CD14-positive monocyte (primary cell): ENCODE measurements at regions not wholly inside any gene's neighbourhood (a gene's known extent, or its start where the extent isn't known, plus 50 kb on each side); places are given as distances from the start of the nearest gene placed in this dataset.

Experiments used
- DNase-seq, 3 donors: peaks; one replicate each; pipeline ENCODE4 v3.0.0-alpha.2; 2011 to 2022
- H2AFZ ChIP-seq: 2 replicates; pipeline ENCODE4 v1.6.0; 2012; ENCODE audit warnings: mild to moderate bottlenecking, low read depth, low read length, inconsistent platforms; ENCODE audit not compliant: insufficient read depth, poor library complexity, severe bottlenecking
- H3K27ac ChIP-seq, 2 donors: 1 replicate in 1 of 2; 2 replicates in 1 of 2; pipeline ENCODE4 v1.5.1; 2012 to 2013; ENCODE audit warnings: low read length in 2 of 2, control low read depth in 1 of 2, inconsistent platforms in 1 of 2, low read depth in 1 of 2, mild to moderate bottlenecking in 1 of 2
- H3K27me3 ChIP-seq, 2 donors: one replicate each; pipeline versions ENCODE4 v1.6.0 to v1.6.1; 2011 to 2013; ENCODE audit warnings: low read length in 2 of 2; ENCODE audit not compliant: control insufficient read depth in 2 of 2, insufficient read depth in 2 of 2
- H3K36me3 ChIP-seq, 2 donors: replicated peaks in 1 of 2; 1 replicate in 1 of 2; 2 replicates in 1 of 2; pipeline versions ENCODE4 v1.5.1 to v1.6.1; 2012 to 2013; ENCODE audit warnings: low read length in 2 of 2, control low read depth in 1 of 2, inconsistent platforms in 1 of 2, mild to moderate bottlenecking in 1 of 2; ENCODE audit not compliant: insufficient read depth in 2 of 2, control insufficient read depth in 1 of 2
- H3K4me1 ChIP-seq, 2 donors: 1 replicate in 1 of 2; 2 replicates in 1 of 2; pipeline versions ENCODE4 v1.5.1 to v1.6.1; 2012 to 2013; ENCODE audit warnings: low read length in 2 of 2, control low read depth in 1 of 2, inconsistent platforms in 1 of 2, mild to moderate bottlenecking in 1 of 2, moderate library complexity in 1 of 2; ENCODE audit not compliant: insufficient read depth in 2 of 2, control insufficient read depth in 1 of 2
- H3K4me2 ChIP-seq: replicated peaks from 2 replicates; pipeline ENCODE3; 2012; ENCODE audit warnings: low read length, moderate library complexity, mild to moderate bottlenecking; ENCODE audit not compliant: poor library complexity, severe bottlenecking; ENCODE audit errors: extremely low read depth
- H3K4me3 ChIP-seq, 3 experiments: fragments of 200-600 bp in 1 of 3; sonication (generic) in 1 of 3; replicated peaks in 1 of 3; 1 replicate in 2 of 3; 2 replicates in 1 of 3; pipeline ENCODE4 v1.5.1; 2011 to 2013; ENCODE audit warnings: low read length in 3 of 3, mild to moderate bottlenecking in 3 of 3, control low read depth in 2 of 3, low read depth in 2 of 3, inconsistent platforms in 1 of 3, moderate library complexity in 1 of 3
- H3K79me2 ChIP-seq: 2 replicates; pipeline ENCODE4 v1.6.0; 2012; ENCODE audit warnings: mild to moderate bottlenecking, control low read depth, inconsistent platforms, low read length, moderate library complexity; ENCODE audit not compliant: insufficient read depth
- H3K9ac ChIP-seq: 2 replicates; pipeline ENCODE4 v1.6.0; 2017; ENCODE audit warnings: low read length, mild to moderate bottlenecking; ENCODE audit not compliant: insufficient read depth, poor library complexity, severe bottlenecking
- H3K9me3 ChIP-seq, 2 donors: replicated peaks in 1 of 2; 1 replicate in 1 of 2; 2 replicates in 1 of 2; pipeline versions ENCODE4 v1.5.1 to v1.6.1; 2012 to 2013; ENCODE audit warnings: low read length in 2 of 2, control low read depth in 1 of 2; ENCODE audit not compliant: control insufficient read depth in 1 of 2, insufficient read depth in 1 of 2
- H4K20me1 ChIP-seq: 2 replicates; pipeline ENCODE4 v1.6.0; 2012; ENCODE audit warnings: mild to moderate bottlenecking, low read length, control low read depth, moderate library complexity; ENCODE audit not compliant: insufficient read depth
- H3K27ac Mint-ChIP-seq, 7 donors: one replicate each; pipeline ENCODE4 v1.8.0; 2020; ENCODE audit warnings: mild to moderate bottlenecking in 7 of 7, mixed read lengths in 7 of 7, moderate library complexity in 6 of 7, inconsistent platforms in 2 of 7
- H3K27me3 Mint-ChIP-seq, 3 donors: one replicate each; pipeline ENCODE4 v1.8.0; 2021 to 2022; ENCODE audit warnings: low read depth in 3 of 3, mild to moderate bottlenecking in 3 of 3, mixed read lengths in 3 of 3, moderate library complexity in 3 of 3, inconsistent platforms in 1 of 3
- H3K36me3 Mint-ChIP-seq, 2 donors: one replicate each; pipeline ENCODE4 v1.8.0; 2020; ENCODE audit warnings: mixed read lengths in 2 of 2, inconsistent platforms in 1 of 2, mild to moderate bottlenecking in 1 of 2
- H3K4me1 Mint-ChIP-seq: one replicate; pipeline ENCODE4 v1.8.0; 2020; ENCODE audit warnings: mild to moderate bottlenecking, mixed read lengths
- H3K4me3 Mint-ChIP-seq, 2 donors: one replicate each; pipeline ENCODE4 v1.8.0; 2020; ENCODE audit warnings: mild to moderate bottlenecking in 2 of 2, mixed read lengths in 2 of 2, moderate library complexity in 1 of 2
- H3K9me3 Mint-ChIP-seq, 7 donors: one replicate each; pipeline ENCODE4 v1.8.0; 2020 to 2022; ENCODE audit warnings: mixed read lengths in 7 of 7, mild to moderate bottlenecking in 6 of 7, moderate library complexity in 6 of 7, inconsistent platforms in 2 of 7
- WGBS: methylation state at CpG from one replicate; pipeline ENCODE4 v1.1.5; 2013; ENCODE audit warnings: missing lambda C conversion rate; ENCODE audit not compliant: insufficient coverage; 5-methylcytosine and 5-hydroxymethylcytosine counted together
- intact Hi-C, 2 donors: fragments of 100-400 bp; cut with micrococcal nuclease; formaldehyde crosslinking; loops; one replicate each; pipeline versions ENCODE4 v1.15.0 to v1.15.1; 2023
- TF ChIP-seq, protein P1 (sequence below): fragments of 200-600 bp; IDR thresholded peaks from one replicate; pipeline ENCODE4 v1.8.0; 2022; ENCODE audit warnings: antibody characterized with exemption, mild to moderate bottlenecking

- no peak overlapping the region for H3K4me3 Mint-ChIP-seq
- no peak overlapping the region for H3K4me2 ChIP-seq
- no peaks in the 10 kb centered on the region for H3K27me3 ChIP-seq
- H3K79me2 ChIP-seq, result no peaks in the 10 kb centered on the region
- no peak overlapping the region for H2AFZ ChIP-seq
- no peaks in the 10 kb centered on the region for H4K20me1 ChIP-seq
- H3K9me3 Mint-ChIP-seq, result peaks cover 5 to 11% (median 9%) of the 10 kb centered on the region in 7 donors
- WGBS, result 93% methylated on average over 3 of the region's 4 CpGs
- no peak overlapping the region for H3K27ac ChIP-seq
- no peak overlapping the region for H3K4me3 ChIP-seq
- no peaks in the 10 kb centered on the region for H3K36me3 ChIP-seq
- H3K4me1 Mint-ChIP-seq, result peaks cover 17% of the 10 kb centered on the region
- no peak overlapping the region for H3K27ac Mint-ChIP-seq
- peaks cover 7 to 12% of the 10 kb centered on the region in 2 donors for H3K4me1 ChIP-seq
- intact Hi-C loops, result loop anchor here (2.0 to 10.0 kb wide), 3 partner anchors 343 to 563 kb away; no protein-coding TSS in a partner anchor
- peaks cover 2 to 5% (median 3%) of the 10 kb centered on the region in 3 donors for H3K27me3 Mint-ChIP-seq
- no peak overlapping the region for H3K9ac ChIP-seq
- TF ChIP-seq, protein P1, sequence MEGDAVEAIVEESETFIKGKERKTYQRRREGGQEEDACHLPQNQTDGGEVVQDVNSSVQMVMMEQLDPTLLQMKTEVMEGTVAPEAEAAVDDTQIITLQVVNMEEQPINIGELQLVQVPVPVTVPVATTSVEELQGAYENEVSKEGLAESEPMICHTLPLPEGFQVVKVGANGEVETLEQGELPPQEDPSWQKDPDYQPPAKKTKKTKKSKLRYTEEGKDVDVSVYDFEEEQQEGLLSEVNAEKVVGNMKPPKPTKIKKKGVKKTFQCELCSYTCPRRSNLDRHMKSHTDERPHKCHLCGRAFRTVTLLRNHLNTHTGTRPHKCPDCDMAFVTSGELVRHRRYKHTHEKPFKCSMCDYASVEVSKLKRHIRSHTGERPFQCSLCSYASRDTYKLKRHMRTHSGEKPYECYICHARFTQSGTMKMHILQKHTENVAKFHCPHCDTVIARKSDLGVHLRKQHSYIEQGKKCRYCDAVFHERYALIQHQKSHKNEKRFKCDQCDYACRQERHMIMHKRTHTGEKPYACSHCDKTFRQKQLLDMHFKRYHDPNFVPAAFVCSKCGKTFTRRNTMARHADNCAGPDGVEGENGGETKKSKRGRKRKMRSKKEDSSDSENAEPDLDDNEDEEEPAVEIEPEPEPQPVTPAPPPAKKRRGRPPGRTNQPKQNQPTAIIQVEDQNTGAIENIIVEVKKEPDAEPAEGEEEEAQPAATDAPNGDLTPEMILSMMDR, result no peak
- DNase-seq, result no peak
- H3K9me3 ChIP-seq, result peaks cover 7% of the 10 kb centered on the region in 2 donors
- H3K36me3 Mint-ChIP-seq, result peaks cover 0 to 3% of the 10 kb centered on the region in 2 donors
Observed at GRCh38 chr20:22681591-22682248, 97.3 kb upstream of the FOXA2 start.

GRCh38 chr20:22682381-22682780 lies 98.0 kb upstream of the FOXA2 start:
- Histone ChIP-seq H3K4me1 (peaks cover 14 to 16% of the 10 kb centered on the region in 2 donors), H3K36me3 (no peaks in the 10 kb centered on the region), H3K9ac (no peak overlapping the region), H3K79me2 (no peaks in the 10 kb centered on the region), H4K20me1 (no peaks in the 10 kb centered on the region), H3K4me2 (no peak overlapping the region), H2AFZ (no peak overlapping the region), H3K27me3 (no peaks in the 10 kb centered on the region), H3K4me3 (no peak overlapping the region), H3K27ac (no peak overlapping the region), H3K9me3 (peaks cover 7% of the 10 kb centered on the region in 2 donors)
- DNase-seq, result no peak
- intact Hi-C loops, result loop anchor here (2.0 to 10.0 kb wide), 3 partner anchors 344 to 562 kb away; no protein-coding TSS in a partner anchor
- WGBS, result 86% methylated on average over 6 of the region's 6 CpGs
- H3K27ac Mint-ChIP-seq, result no peak overlapping the region
- H3K4me3 Mint-ChIP-seq, result no peak overlapping the region
- H3K27me3 Mint-ChIP-seq, result peaks cover 0 to 5% (median 2%) of the 10 kb centered on the region in 3 donors
- TF ChIP-seq, protein P1, result no peak
- H3K9me3 Mint-ChIP-seq, result peaks cover 5 to 11% (median 9%) of the 10 kb centered on the region in 7 donors
- H3K4me1 Mint-ChIP-seq, result peaks cover 22% of the 10 kb centered on the region
- H3K36me3 Mint-ChIP-seq, result peaks cover 0 to 3% of the 10 kb centered on the region in 2 donors
